Stimulated activated CD4-positive, alpha-beta T cell treated with anti-CD3 and anti-CD28 coated beads, Interleukin-12 subunit alpha, Interleukin-12 subunit beta, amount 100 ng/mL, for 24 hours (primary cell): ENCODE measurements at regions not wholly inside any gene's neighbourhood (a gene's known extent, or its start where the extent isn't known, plus 50 kb on each side); places are given as distances from the start of the nearest gene placed in this dataset.

Experiments used
- DNase-seq, 2 experiments: peaks; one replicate each; pipeline ENCODE4 v3.0.0-alpha.2; 2020; ENCODE audit warnings: low read depth in 2 of 2

- DNase-seq = no peak
Observed at GRCh38 chr10:83869898-83870297, 269.4 kb upstream of the GHITM start.

DNA sequence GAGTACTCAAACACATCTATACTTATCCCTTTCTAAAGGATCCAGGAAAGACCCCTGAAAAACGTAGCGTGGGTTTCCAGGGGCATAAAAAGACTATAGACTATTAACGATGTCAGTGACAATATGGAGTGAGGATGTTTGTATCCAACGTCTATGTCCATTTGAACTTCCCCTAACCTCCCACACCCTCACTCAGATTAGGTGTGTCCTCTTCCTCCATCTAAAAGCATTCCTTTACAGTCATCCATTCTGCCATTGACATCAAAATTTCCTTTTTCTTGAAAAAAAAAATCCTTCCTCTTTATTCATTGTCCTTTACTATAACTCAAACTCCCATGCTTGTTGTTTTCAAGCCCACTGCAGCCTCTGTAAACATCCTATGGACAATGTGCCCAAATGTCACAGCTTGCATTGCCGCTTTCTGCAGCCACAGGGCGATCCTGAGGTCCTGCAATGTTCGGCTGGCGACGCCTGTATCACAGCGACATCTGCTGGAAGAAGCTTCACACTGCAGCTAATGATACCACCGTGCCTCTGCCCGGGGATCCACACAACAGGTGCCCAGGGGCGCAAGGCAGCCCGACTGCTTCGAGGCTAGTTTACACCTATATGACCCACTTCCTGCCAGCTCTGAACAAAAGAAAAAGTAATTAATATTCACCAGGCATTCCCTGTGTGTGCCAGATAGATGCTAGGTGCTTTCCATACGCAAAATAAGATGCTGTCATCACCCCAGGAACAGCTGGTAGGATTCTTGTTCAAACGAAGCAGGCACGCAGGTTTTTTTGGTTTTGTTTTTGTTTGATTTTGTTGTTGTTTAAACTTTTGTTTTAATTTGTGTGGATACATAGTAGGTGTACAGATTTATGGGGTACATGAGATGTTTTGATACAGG, 267.9 kb upstream of the GHITM start:
- peak; percentile 40 to 52 for DNase-seq

GRCh38 chr10:83880252-83880791, 259.0 kb upstream of the GHITM start:
- no peak for DNase-seq

DNA sequence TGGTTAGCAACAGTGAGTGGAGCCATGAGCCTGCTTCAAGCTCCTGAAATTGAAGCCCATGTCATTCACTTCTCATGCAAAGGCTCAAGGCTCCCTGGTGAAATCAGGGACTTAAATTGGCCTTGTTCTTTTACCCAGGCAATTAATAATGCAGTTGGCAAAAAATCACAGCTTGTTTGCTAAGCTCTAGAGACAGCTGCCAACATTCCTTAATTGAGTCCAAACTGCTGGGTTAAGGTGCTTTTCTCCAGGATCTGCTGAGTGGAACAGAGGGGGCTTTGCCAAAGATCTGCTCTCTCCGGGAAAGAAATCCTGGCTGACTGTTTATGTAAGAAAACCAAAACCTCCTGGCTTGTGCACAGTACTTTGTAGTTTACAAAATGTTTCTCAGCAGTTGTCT, 257.6 kb upstream of the GHITM start:
- no peak for DNase-seq

GRCh38 chr10:83886871-83887270, 252.4 kb upstream of the GHITM start:
- DNase-seq = no peak

DNA sequence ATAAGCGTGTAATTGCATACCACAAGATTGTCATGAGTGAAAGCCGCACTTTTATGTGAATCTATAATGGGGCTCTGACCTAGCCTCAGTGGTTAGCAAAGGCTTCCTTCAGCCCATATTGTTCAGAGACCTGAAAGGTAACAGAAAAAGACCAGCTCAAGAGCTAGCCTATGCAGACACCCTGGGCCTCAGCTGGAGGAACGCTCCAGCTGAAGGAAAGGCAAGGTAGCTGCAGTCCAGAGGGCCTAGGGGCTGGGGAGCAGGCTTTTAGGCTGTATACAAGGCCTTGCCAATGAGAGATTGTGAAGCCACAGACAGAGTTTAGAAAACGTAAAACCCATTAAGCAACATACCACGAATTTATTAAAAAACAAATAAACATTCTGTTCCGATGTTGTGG, 246.6 kb upstream of the GHITM start:
- DNase-seq = no peak

GRCh38 chr10:83896219-83896618, 243.1 kb upstream of the GHITM start:
- DNase-seq = no peak

DNA sequence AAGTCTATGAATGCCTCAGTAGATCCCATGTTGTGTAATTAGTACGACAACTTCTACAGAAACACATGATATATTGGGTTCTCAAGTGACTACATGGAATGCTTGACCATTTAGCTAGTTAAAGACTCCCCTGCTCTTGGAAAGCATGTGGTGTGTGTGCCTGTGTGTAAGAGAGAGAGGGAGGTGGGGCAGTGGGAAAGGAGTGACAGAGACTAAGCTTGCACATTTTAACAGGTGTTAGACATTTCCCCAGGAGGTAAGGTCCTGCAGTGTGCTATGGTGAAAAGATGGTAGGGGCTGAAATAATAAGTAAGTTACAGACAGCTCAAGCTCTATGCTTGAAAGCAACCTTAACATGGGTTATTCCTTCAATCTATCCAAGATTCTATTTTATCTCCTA, 241.7 kb upstream of the GHITM start:
- no peak for DNase-seq

- DNase-seq = no peak
Observed at GRCh38 chr10:83908506-83908905, 230.8 kb upstream of the GHITM start.

DNA sequence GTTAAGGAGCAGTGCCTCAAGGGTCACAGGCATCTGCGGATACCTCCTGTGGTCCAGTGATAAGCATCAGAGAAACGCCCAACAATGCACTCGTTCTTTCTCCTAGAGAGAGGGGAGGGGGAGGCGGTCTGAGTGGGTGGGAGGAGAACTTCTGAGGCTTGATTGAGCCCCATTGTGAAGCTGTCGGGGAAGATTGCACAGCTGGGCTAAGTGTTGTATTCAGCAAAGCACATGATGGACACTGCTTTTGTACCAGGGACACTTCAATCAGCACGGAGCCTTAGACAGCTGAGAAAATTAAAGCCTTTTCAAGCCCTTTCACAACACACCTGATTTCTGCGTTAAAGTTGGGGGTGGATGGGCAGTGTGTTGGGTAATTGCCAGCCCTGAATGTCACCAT, 230.3 kb upstream of the GHITM start:
- no peak for DNase-seq

DNA sequence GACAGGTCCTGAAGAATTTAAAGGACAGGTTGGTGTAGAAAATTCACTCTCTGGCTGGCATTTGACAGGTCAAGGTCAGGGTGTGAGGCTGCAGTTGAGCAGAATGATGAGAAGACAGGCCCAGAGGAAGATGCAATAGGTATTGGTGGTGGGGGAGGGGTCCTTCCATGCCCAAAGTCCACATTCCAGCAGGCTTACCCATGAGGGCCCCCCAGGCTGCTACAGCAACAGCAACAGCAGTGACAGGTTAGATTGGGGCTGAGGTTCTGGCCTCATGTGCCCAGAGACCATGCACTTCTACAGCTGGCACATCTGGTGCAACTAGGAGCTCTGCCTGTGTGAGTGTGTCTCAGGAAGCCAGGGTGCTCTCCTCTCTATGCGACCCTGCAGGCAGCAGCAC, 223.5 kb upstream of the GHITM start:
- DNase-seq = no peak

- DNase-seq = no peak
Observed at GRCh38 chr10:83917537-83918506, 221.5 kb upstream of the GHITM start.

DNA sequence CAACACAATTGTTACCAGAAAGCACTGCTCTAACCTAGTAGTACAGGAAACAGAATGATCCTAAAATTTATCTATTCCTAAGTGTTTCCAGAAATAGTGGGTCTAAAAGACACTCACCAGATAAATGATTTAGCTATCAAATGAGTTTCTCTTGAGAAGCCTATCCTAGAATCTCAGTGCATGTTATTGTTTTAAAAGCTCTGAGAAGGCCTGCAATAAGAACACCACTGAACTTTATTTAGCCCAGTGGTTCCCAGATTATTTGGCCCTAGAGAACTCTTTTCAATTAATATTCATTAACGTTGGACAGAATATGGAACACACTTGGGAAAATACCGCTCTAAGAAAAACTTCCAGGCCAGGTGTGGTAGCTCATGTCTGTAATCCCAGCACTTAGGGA, 220.1 kb upstream of the GHITM start:
- no peak for DNase-seq

DNA sequence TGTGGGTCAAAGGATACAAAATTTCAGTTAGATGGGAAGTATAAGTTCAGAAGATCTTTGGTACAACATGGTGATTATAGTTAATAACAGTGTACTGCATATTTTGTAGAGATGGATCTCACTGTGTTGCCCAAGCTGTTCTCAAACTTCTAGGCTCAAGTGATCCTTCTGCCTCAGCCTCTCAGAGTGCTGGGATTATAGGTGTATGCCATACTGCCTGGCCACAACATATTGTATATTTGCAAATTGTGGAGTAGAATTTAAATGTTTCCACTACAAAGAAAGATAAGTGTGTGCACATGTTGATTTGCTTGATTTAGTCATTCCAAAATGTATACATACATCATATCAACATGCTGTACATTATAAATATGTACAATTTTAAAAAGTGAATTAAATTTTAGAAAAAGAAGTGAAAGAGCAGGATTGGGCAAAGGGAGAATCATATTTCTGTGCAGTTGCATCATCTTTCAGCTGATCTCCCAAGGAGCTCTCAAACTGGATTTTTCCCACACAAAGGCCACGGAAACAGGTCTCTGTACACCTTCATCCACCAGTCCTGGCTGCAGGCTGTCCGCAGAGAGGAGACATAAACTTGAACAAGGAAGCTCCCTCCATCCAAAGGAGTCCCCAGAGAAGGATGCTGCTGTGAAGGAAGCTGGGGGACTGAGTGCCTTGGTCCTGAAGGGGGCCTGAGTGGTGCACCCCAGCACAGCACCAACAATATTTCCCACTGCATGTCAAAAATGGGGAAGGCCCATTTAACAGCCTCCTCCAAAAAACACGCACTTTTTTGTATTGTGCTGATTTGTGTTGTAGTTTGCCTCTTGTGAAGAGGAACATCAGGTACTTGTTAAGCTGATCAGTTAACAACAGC, 217.1 kb upstream of the GHITM start:
- no peak for DNase-seq

DNA sequence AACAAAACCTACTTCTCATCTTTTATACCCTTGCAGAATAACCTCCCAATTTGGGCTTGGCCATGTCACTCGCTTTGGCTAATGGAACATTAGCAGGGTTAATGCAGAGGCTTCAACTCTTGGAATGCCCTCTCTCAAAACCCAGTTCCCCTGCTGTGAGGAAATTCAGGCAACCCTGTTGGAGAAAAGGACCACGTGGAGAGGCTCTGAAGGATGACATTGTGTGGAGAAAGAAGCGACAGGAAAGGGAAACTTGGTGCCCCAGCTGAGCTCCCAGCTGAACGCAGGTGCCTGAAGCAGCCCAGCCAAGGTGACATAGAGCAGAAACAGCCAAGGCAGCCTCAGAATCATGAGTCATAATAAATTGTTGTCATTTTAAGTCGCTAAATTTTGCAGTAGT, 214.2 kb upstream of the GHITM start:
- DNase-seq = no peak

DNA sequence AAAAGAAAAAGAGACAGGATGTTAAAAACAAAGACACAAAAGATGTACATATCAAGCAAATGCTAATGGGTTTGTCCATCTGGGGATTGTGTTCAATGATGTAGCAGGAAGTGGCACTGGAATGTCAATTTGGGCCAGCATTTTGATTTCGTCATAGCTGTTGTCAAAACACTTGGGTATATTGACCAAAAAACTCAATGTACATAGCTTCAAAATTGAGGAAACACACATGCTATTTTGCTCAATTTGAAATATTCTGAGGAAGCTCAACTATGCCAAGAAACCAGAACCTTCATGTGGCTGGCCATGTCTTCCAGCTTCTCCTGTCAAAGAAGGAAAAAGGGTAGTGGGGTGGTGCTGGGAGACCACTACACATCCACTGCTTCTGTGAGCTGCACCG, 212.7 kb upstream of the GHITM start:
- DNase-seq = no peak

DNA sequence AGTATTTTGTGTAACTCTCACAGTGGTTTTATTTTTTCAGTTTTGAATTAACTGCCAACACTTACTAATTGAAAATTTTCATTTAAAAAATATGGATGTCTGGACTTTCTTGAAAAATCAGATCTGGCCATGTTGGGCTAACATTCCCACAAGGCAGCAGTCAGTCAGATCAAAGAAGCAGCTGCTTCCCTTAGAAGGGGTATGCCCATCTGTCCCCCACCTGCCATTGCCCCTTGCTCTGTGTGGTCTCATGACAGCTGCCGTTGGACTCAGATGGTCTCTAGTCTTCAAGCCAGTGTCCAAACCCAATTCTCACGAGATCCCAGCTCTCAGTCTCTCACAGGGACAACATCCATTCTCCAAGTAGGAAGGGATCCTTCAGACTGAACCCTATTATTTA, 212.1 kb upstream of the GHITM start:
- no peak for DNase-seq

DNA sequence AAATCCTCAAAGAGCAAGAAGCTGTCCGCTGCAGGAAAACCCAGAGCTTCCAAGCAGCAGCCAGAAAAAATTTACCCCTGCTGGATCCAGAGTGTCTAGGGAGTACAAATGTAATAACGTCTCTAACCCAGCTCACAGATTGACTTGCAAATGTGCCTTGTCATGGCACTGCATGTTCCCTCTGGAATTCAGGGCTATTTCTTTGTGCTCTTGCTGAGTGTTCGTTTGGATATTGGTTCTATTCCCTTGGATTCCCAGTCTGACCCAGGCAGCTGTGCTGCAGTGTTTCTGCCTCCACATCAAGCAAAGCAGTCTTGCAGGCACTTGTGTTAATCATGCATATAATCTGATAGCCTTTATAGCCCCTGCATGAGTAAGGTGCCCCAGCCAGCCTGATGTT, 209.9 kb upstream of the GHITM start:
- no peak for DNase-seq

DNA sequence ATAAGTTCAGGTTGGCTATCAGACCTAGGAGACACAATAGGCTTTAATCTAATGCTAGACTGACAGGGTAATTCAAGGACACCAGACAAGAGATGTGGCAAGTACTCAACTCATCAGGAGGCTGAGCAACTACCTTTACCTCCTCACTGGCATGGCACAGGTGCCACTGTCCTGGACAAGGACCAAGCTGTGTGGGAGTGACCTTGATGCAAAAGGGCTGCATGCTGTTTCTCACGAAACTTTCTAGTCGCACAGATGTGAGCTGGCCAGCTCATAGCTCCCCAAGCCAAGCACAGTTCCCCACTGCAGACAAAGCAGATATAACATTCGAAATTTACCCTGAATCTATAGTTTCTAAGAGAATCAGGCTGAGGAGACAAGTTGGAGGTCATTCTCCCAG, 207.6 kb upstream of the GHITM start:
- no peak for DNase-seq

DNA sequence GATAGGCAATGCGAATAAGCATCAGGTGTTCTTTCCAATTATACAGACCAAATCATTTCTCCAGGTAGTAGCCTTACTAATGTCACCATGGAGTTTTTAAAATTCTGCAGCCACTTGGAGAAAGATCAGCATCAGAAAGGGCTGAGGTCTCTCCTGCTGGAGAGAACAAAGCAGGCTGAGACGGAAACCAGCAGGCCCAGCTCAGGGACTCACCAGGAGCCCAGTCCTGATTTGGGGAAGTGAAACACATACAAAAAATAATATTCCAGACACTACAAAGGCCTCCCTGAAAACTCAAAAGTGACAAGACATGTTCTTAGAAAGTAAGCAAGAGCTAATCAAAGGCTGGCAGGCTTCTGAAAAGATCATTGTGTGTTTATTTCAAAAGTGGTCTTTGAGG, 207.1 kb upstream of the GHITM start:
- DNase-seq = no peak

- no peak for DNase-seq
Observed at GRCh38 chr10:83934062-83934461, 205.2 kb upstream of the GHITM start.
